B cell (primary cell): ENCODE measurements at regions not wholly inside any gene's neighbourhood (a gene's known extent, or its start where the extent isn't known, plus 50 kb on each side); places are given as distances from the start of the nearest gene placed in this dataset.

Source experiments
- EZH2 ChIP-seq: IDR thresholded peaks from 2 replicates; pipeline ENCODE4 v1.6.1; 2012; ENCODE audit warnings: borderline replicate concordance, low read depth, mild to moderate bottlenecking, moderate library complexity, low read length; ENCODE audit not compliant: insufficient read depth, poor library complexity, severe bottlenecking
- TF ChIP-seq, protein P1 (sequence below): fragments of 200-600 bp; IDR thresholded peaks from one replicate; pipeline ENCODE4 v1.8.0; 2022; ENCODE audit warnings: antibody characterized with exemption, mild to moderate bottlenecking

DNA sequence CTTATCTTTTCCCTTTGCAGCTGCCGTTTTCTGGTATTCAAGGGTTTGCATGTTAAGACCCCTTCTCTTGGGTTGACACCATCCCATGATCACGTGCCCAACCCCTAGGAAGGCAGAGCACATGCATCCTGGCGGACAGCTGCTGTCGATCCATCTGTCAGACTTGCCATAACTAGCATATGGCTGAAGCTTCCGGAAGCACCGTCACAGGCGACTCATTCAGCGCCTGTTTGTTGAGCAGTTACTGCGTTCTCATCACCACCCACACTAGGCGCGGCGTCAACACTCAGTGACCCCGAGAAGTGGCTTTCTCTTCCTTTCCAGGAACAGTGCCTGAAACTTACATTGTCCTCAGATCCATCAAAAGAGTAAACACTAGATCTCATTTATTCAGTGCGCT is 93.6 kb downstream of the SOX1 start:
- TF ChIP-seq, protein P1, sequence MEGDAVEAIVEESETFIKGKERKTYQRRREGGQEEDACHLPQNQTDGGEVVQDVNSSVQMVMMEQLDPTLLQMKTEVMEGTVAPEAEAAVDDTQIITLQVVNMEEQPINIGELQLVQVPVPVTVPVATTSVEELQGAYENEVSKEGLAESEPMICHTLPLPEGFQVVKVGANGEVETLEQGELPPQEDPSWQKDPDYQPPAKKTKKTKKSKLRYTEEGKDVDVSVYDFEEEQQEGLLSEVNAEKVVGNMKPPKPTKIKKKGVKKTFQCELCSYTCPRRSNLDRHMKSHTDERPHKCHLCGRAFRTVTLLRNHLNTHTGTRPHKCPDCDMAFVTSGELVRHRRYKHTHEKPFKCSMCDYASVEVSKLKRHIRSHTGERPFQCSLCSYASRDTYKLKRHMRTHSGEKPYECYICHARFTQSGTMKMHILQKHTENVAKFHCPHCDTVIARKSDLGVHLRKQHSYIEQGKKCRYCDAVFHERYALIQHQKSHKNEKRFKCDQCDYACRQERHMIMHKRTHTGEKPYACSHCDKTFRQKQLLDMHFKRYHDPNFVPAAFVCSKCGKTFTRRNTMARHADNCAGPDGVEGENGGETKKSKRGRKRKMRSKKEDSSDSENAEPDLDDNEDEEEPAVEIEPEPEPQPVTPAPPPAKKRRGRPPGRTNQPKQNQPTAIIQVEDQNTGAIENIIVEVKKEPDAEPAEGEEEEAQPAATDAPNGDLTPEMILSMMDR, result no peak
- TF ChIP-seq EZH2, result no peak
